Fibroblast of skin of right quadriceps (primary cell): ENCODE measurements at regions not wholly inside any gene's neighbourhood (a gene's known extent, or its start where the extent isn't known, plus 50 kb on each side); places are given as distances from the start of the nearest gene placed in this dataset.
A peak's percentile ranks its signal among the peaks of the same experiment; 100 is the strongest.

ENCODE experiments used
- DNase-seq: peaks from one replicate; pipeline ENCODE4 v3.0.0-alpha.2; 2013

GRCh38 chr1:198042168-198042567 is 114.6 kb upstream of the NEK7 start:
- no peak for DNase-seq

GRCh38 chr1:198047913-198048312 is 108.9 kb upstream of the NEK7 start:
- no peak for DNase-seq

GRCh38 chr1:198054510-198054909 is 102.3 kb upstream of the NEK7 start:
- DNase-seq = no peak

GRCh38 chr1:198056255-198056654 is 100.5 kb upstream of the NEK7 start:
- DNase-seq = no peak

- DNase-seq = no peak
Observed at GRCh38 chr1:198064181-198064580, 92.6 kb upstream of the NEK7 start.

GRCh38 chr1:198068285-198068684 is 88.5 kb upstream of the NEK7 start:
- DNase-seq = no peak

GRCh38 chr1:198072177-198072576 is 84.6 kb upstream of the NEK7 start:
- DNase-seq = no peak

- no peak for DNase-seq
Observed at GRCh38 chr1:198075296-198075695, 81.5 kb upstream of the NEK7 start.

- DNase-seq = no peak
Observed at GRCh38 chr1:198079432-198079951, 77.3 kb upstream of the NEK7 start.

- no peak for DNase-seq
Observed at GRCh38 chr1:198082576-198082975, 74.2 kb upstream of the NEK7 start.

GRCh38 chr1:198083549-198083948 is 73.2 kb upstream of the NEK7 start:
- DNase-seq = no peak

- DNase-seq = no peak
Observed at GRCh38 chr1:198084241-198084908, 72.4 kb upstream of the NEK7 start.

- no peak for DNase-seq
Observed at GRCh38 chr1:198086051-198086745, 70.6 kb upstream of the NEK7 start.

- DNase-seq = no peak
Observed at GRCh38 chr1:198087831-198088230, 69.0 kb upstream of the NEK7 start.

- DNase-seq = peak; percentile 72
Observed at GRCh38 chr1:198088360-198089071, 68.3 kb upstream of the NEK7 start.

GRCh38 chr1:198096390-198096789 is 60.4 kb upstream of the NEK7 start:
- DNase-seq = peak; percentile 79

- no peak for DNase-seq
Observed at GRCh38 chr1:198099755-198100154, 57.0 kb upstream of the NEK7 start.

- DNase-seq = no peak
Observed at GRCh38 chr1:198101716-198102453, 54.9 kb upstream of the NEK7 start.

GRCh38 chr1:198102454-198102827 is 54.4 kb upstream of the NEK7 start:
- DNase-seq = peak; percentile 95

GRCh38 chr1:198105185-198105584 is 51.6 kb upstream of the NEK7 start:
- no peak for DNase-seq

GRCh38 chr1:198106011-198106410 is 50.8 kb upstream of the NEK7 start:
- DNase-seq = no peak
